ENCODE measurements at regions not wholly inside any gene's neighbourhood (a gene's known extent, or its start where the extent isn't known, plus 50 kb on each side); places are given as distances from the start of the nearest gene placed in this dataset.

GRCh38 chrX:25928316-25928715 is 209.8 kb upstream of the MAGEB18 start (continued):
- TF ChIP-seq, protein P1, sequence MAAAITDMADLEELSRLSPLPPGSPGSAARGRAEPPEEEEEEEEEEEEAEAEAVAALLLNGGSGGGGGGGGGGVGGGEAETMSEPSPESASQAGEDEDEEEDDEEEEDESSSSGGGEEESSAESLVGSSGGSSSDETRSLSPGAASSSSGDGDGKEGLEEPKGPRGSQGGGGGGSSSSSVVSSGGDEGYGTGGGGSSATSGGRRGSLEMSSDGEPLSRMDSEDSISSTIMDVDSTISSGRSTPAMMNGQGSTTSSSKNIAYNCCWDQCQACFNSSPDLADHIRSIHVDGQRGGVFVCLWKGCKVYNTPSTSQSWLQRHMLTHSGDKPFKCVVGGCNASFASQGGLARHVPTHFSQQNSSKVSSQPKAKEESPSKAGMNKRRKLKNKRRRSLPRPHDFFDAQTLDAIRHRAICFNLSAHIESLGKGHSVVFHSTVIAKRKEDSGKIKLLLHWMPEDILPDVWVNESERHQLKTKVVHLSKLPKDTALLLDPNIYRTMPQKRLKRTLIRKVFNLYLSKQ (tag by site-specific recombination; IDR thresholded peaks at IDR 0.05; ENCODE audit: borderline replicate concordance) = no peak
- TF ChIP-seq, protein P2, sequence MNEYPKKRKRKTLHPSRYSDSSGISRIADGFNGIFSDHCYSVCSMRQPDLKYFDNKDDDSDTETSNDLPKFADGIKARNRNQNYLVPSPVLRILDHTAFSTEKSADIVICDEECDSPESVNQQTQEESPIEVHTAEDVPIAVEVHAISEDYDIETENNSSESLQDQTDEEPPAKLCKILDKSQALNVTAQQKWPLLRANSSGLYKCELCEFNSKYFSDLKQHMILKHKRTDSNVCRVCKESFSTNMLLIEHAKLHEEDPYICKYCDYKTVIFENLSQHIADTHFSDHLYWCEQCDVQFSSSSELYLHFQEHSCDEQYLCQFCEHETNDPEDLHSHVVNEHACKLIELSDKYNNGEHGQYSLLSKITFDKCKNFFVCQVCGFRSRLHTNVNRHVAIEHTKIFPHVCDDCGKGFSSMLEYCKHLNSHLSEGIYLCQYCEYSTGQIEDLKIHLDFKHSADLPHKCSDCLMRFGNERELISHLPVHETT (tag by site-specific recombination; IDR thresholded peaks at IDR 0.05) = no peak
- TF ChIP-seq, protein P3, sequence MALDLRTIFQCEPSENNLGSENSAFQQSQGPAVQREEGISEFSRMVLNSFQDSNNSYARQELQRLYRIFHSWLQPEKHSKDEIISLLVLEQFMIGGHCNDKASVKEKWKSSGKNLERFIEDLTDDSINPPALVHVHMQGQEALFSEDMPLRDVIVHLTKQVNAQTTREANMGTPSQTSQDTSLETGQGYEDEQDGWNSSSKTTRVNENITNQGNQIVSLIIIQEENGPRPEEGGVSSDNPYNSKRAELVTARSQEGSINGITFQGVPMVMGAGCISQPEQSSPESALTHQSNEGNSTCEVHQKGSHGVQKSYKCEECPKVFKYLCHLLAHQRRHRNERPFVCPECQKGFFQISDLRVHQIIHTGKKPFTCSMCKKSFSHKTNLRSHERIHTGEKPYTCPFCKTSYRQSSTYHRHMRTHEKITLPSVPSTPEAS (tag by site-specific recombination; IDR thresholded peaks at IDR 0.05) = no peak
- TF ChIP-seq, protein P4, sequence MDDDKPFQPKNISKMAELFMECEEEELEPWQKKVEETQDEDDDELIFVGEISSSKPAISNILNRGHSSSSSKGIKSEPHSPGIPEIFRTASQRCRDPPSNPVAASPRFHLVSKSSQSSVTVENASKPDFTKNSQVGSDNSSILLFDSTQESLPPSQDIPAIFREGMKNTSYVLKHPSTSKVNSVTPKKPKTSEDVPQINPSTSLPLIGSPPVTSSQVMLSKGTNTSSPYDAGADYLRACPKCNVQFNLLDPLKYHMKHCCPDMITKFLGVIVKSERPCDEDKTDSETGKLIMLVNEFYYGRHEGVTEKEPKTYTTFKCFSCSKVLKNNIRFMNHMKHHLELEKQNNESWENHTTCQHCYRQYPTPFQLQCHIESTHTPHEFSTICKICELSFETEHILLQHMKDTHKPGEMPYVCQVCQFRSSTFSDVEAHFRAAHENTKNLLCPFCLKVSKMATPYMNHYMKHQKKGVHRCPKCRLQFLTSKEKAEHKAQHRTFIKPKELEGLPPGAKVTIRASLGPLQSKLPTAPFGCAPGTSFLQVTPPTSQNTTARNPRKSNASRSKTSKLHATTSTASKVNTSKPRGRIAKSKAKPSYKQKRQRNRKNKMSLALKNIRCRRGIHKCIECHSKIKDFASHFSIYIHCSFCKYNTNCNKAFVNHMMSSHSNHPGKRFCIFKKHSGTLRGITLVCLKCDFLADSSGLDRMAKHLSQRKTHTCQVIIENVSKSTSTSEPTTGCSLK (tag by site-specific recombination; IDR thresholded peaks at IDR 0.05) = no peak
- TF ChIP-seq, protein P5, sequence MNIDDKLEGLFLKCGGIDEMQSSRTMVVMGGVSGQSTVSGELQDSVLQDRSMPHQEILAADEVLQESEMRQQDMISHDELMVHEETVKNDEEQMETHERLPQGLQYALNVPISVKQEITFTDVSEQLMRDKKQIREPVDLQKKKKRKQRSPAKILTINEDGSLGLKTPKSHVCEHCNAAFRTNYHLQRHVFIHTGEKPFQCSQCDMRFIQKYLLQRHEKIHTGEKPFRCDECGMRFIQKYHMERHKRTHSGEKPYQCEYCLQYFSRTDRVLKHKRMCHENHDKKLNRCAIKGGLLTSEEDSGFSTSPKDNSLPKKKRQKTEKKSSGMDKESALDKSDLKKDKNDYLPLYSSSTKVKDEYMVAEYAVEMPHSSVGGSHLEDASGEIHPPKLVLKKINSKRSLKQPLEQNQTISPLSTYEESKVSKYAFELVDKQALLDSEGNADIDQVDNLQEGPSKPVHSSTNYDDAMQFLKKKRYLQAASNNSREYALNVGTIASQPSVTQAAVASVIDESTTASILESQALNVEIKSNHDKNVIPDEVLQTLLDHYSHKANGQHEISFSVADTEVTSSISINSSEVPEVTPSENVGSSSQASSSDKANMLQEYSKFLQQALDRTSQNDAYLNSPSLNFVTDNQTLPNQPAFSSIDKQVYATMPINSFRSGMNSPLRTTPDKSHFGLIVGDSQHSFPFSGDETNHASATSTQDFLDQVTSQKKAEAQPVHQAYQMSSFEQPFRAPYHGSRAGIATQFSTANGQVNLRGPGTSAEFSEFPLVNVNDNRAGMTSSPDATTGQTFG (tag by site-specific recombination; IDR thresholded peaks at IDR 0.05; ENCODE audit: borderline replicate concordance) = no peak

- Histone ChIP-seq H3K36me3 (ENCODE audit: control insufficient read depth in 2 of 2, insufficient read depth in 1 of 2, low read length in 2 of 2) (no peaks in the 10 kb centered on the region), H3K4me3 (ENCODE audit: low read depth, low read length) (no peak overlapping the region), H3K9me3 (ENCODE audit: control insufficient read depth, insufficient read depth, low read depth, low read length) (no peaks in the 10 kb centered on the region), H3K4me1 (ENCODE audit: control insufficient read depth, insufficient read depth, low read length) (no peaks in the 10 kb centered on the region), H3K27ac (ENCODE audit: extremely low read depth, low read depth, low read length) (no peak overlapping the region)
- ChIA-PET POLR2A (no interaction called here), CTCF (no interaction called here)
- no peak for TF ChIP-seq ZNF654 (tag by site-specific recombination; IDR thresholded peaks at IDR 0.05; ENCODE audit: low read depth)
Measured at GRCh38 chrX:25941087-25941486, 197.1 kb upstream of the MAGEB18 start.

DNA sequence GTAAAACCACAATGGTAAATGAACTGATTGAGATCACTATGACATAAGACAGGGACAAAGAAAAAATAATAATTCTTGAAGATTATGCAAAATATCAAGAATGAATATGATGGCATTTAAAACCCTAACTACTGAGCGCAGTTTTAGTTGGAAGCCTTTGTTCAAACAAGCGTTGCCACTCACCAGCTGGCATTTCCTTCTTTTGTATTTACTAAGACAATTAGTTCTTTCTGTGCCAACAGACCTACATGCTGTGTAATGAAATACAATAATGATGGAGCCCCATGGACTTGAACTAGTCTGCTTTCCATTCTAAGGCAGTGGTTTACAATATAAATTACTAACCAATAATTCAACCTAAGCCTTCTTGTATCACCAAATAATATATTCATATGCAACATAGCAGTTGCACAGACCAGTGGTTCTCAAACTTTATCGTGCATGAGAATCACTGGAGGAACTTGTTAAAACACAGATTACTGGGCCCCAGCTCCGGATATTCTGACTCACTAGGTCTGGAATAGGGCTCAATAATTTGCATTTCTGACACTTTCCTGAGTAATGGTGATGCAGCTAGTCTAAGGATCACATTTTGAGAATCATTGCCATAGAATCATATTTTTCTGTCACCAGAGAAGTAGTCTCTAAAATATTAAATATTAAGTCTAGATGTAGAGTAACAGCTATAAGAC is 196.4 kb upstream of the MAGEB18 start:
- no peaks in the 10 kb centered on the region for H3K9me3 ChIP-seq (ENCODE audit: control insufficient read depth, insufficient read depth, low read depth, low read length)
- POLR2A ChIA-PET = no interaction called here

DNA sequence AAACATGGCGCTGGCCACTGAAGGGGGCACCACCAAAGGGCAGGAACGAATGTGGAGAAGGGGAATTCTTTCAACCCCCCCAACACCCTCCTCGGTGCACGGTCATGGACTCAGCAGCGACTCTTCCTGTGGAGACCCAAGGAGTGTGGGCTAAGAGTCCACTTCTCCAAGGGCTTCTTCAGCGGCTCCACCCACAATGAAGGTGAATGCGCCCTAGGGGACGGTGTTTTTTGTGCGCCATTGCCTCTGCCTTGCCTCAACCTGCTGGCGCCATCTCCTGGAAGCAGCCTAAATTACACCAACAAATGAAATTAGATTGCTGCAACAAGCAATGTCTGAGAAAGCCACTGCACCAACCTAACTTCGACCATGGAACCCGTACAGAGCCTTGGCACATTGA is 169.2 kb upstream of the MAGEB18 start:
- no peaks in the 10 kb centered on the region for H3K4me1 ChIP-seq (ENCODE audit: control insufficient read depth, insufficient read depth, low read length)
- H3K9me3 ChIP-seq (ENCODE audit: control insufficient read depth, insufficient read depth, low read depth, low read length) = no peaks in the 10 kb centered on the region
- ChIA-PET POLR2A (no interaction called here), CTCF (interaction anchor here (0.7 to 1.2 kb wide), 3 partner anchors 117 to 296 kb away, joined by 3 to 4 read pairs (median 3); no protein-coding TSS in a partner anchor)
- H3K36me3 ChIP-seq (ENCODE audit: control insufficient read depth in 2 of 2, insufficient read depth in 1 of 2, low read length in 2 of 2) = no peaks in the 10 kb centered on the region
- H3K27ac ChIP-seq (ENCODE audit: extremely low read depth, low read depth, low read length) = no peak overlapping the region
- H3K4me3 ChIP-seq (ENCODE audit: low read depth, low read length) = no peak overlapping the region
- TF ChIP-seq ZNF48 (tag by site-specific recombination; IDR thresholded peaks at IDR 0.05) = no peak
- peak; percentile 45 for TF ChIP-seq ZNF654 (tag by site-specific recombination; IDR thresholded peaks at IDR 0.05; ENCODE audit: low read depth)
- TF ChIP-seq ZNF768 (tag by site-specific recombination; IDR thresholded peaks at IDR 0.05) = no peak
- TF ChIP-seq ZNF274 (IDR thresholded peaks at IDR 0.05; ENCODE audit: low read length) = no peak
- TF ChIP-seq ZNF274 (tag by site-specific recombination; IDR thresholded peaks at IDR 0.05; ENCODE audit: borderline replicate concordance) = no peak
- no peak for TF ChIP-seq ZNF830 (tag by site-specific recombination; IDR thresholded peaks at IDR 0.05; ENCODE audit: low read depth)
- no peak for TF ChIP-seq ZNF24 (tag by site-specific recombination; IDR thresholded peaks at IDR 0.05)
- TF ChIP-seq ZSCAN18 (tag by site-specific recombination; IDR thresholded peaks at IDR 0.05) = no peak
- no peak for TF ChIP-seq ZNF26 (tag by site-specific recombination; IDR thresholded peaks at IDR 0.05)
- no peak for TF ChIP-seq ZNF555 (tag by site-specific recombination; conservative IDR thresholded peaks at IDR 0.05)

More for the DNA sequence above, 196.4 kb upstream of the MAGEB18 start:
- no peak for TF ChIP-seq ZNF560 (tag by site-specific recombination; IDR thresholded peaks at IDR 0.05; ENCODE audit: borderline replicate concordance)
- Histone ChIP-seq H3K36me3 (ENCODE audit: control insufficient read depth in 2 of 2, insufficient read depth in 1 of 2, low read length in 2 of 2) (no peaks in the 10 kb centered on the region), H3K27ac (ENCODE audit: extremely low read depth, low read depth, low read length) (no peak overlapping the region), H3K4me1 (ENCODE audit: control insufficient read depth, insufficient read depth, low read length) (no peaks in the 10 kb centered on the region), H3K4me3 (ENCODE audit: low read depth, low read length) (no peak overlapping the region)
- CTCF ChIA-PET = no interaction called here

All from HEK293 (cell line).